Smooth muscle cell (in vitro differentiated cells): ENCODE measurements at regions not wholly inside any gene's neighbourhood (a gene's known extent, or its start where the extent isn't known, plus 50 kb on each side); places are given as distances from the start of the nearest gene placed in this dataset.

Experiments
- DNase-seq: peaks from one replicate; lab custom pipeline; 2025; ENCODE audit not compliant: unreplicated experiment; lab: John Stamatoyannopoulos, UW
- H2AFZ ChIP-seq: fragments of 200-600 bp; sonication (generic); 2 replicates; pipeline ENCODE4 v1.6.0; 2016; ENCODE audit warnings: antibody characterized with exemption, low read depth, mild to moderate bottlenecking
- H3F3A ChIP-seq: fragments of 200-600 bp; sonication (generic); 2 replicates; pipeline ENCODE4 v1.6.0; 2017; ENCODE audit warnings: antibody characterized with exemption, low read depth
- H3K27ac ChIP-seq: fragments of 200-600 bp; sonication (generic); 2 replicates; pipeline ENCODE4 v1.5.1; 2016; ENCODE audit warnings: low read depth, mild to moderate bottlenecking
- H3K27me3 ChIP-seq: fragments of 200-600 bp; sonication (generic); 2 replicates; pipeline ENCODE4 v1.6.1; 2016; ENCODE audit warnings: low read depth, mild to moderate bottlenecking
- H3K36me3 ChIP-seq: fragments of 200-600 bp; sonication (generic); 2 replicates; pipeline ENCODE4 v1.5.1; 2016; ENCODE audit warnings: low read depth
- H3K4me1 ChIP-seq: fragments of 200-600 bp; sonication (generic); 2 replicates; pipeline ENCODE4 v1.5.1; 2016; ENCODE audit warnings: low read depth
- H3K4me2 ChIP-seq: fragments of 200-600 bp; sonication (generic); 2 replicates; pipeline ENCODE4 v1.6.0; 2016; ENCODE audit warnings: mild to moderate bottlenecking
- H3K4me3 ChIP-seq: fragments of 200-600 bp; sonication (generic); 2 replicates; pipeline ENCODE4 v1.5.1; 2016; ENCODE audit warnings: mild to moderate bottlenecking
- H3K79me2 ChIP-seq: fragments of 200-600 bp; sonication (generic); 2 replicates; pipeline ENCODE4 v1.6.0; 2016; ENCODE audit warnings: low read depth, mild to moderate bottlenecking
- H3K9ac ChIP-seq: fragments of 200-600 bp; sonication (generic); 2 replicates; pipeline ENCODE4 v1.6.0; 2016; ENCODE audit warnings: low read depth
- H3K9me3 ChIP-seq: fragments of 200-600 bp; sonication (generic); replicated peaks from 2 replicates; pipeline ENCODE4 v1.5.1; 2016; ENCODE audit warnings: low read depth
- H4K20me1 ChIP-seq: fragments of 200-600 bp; sonication (generic); 2 replicates; pipeline ENCODE4 v1.6.0; 2016; ENCODE audit warnings: low read depth
- CTCF ChIP-seq: fragments of 200-600 bp; sonication (generic); IDR thresholded peaks from 2 replicates; pipeline ENCODE4 v1.5.1; 2017; ENCODE audit warnings: borderline replicate concordance, mild to moderate bottlenecking, antibody characterized with exemption; ENCODE audit not compliant: insufficient read depth, poor library complexity, severe bottlenecking
- WGBS: methylation state at CpG from one replicate; pipeline ENCODE4 v1.1.7; 2016; ENCODE audit warnings: low lambda C conversion rate; 5-methylcytosine and 5-hydroxymethylcytosine counted together

- WGBS, result 95% methylated on average over 6 of the region's 6 CpGs
- Histone ChIP-seq H3K9ac (no peak overlapping the region), H3K4me1 (no peaks in the 10 kb centered on the region), H3K79me2 (no peaks in the 10 kb centered on the region), H2AFZ (no peak overlapping the region), H3K36me3 (no peaks in the 10 kb centered on the region), H3K27ac (no peak overlapping the region), H3K4me3 (no peak overlapping the region), H4K20me1 (no peaks in the 10 kb centered on the region), H3K9me3 (no peaks in the 10 kb centered on the region), H3K4me2 (no peak overlapping the region), H3F3A (no peaks in the 10 kb centered on the region), H3K27me3 (peaks cover 2% of the 10 kb centered on the region)
- DNase-seq, result no peak
- no peak for TF ChIP-seq CTCF
Observed at GRCh38 chr16:86245895-86246294, 264.4 kb upstream of the FOXF1 start.

GRCh38 chr16:86248310-86248905 is 261.9 kb upstream of the FOXF1 start:
- no peak overlapping the region for H3K4me3 ChIP-seq
- no peak overlapping the region for H3K9ac ChIP-seq
- no peak for TF ChIP-seq CTCF
- 94% methylated on average over 9 of the region's 9 CpGs for WGBS
- no peaks in the 10 kb centered on the region for H3K36me3 ChIP-seq
- H3K27me3 ChIP-seq, result peaks cover 2% of the 10 kb centered on the region
- H3F3A ChIP-seq, result no peaks in the 10 kb centered on the region
- H3K79me2 ChIP-seq, result no peaks in the 10 kb centered on the region
- H3K9me3 ChIP-seq, result no peaks in the 10 kb centered on the region
- no peak overlapping the region for H3K4me2 ChIP-seq
- no peak overlapping the region for H3K27ac ChIP-seq
- no peak overlapping the region for H2AFZ ChIP-seq
- H3K4me1 ChIP-seq, result no peaks in the 10 kb centered on the region
- no peaks in the 10 kb centered on the region for H4K20me1 ChIP-seq
- no peak for DNase-seq

GRCh38 chr16:86249631-86250030 is 260.7 kb upstream of the FOXF1 start:
- H3K4me2 ChIP-seq, result no peak overlapping the region
- H3K36me3 ChIP-seq, result no peaks in the 10 kb centered on the region
- no peak overlapping the region for H3K4me3 ChIP-seq
- H3K4me1 ChIP-seq, result no peaks in the 10 kb centered on the region
- no peaks in the 10 kb centered on the region for H3K79me2 ChIP-seq
- no peak overlapping the region for H2AFZ ChIP-seq
- WGBS, result 93% methylated on average over 6 of the region's 6 CpGs
- H3K27me3 ChIP-seq, result peaks cover 2% of the 10 kb centered on the region
- H3K9ac ChIP-seq, result no peak overlapping the region
- no peaks in the 10 kb centered on the region for H3F3A ChIP-seq
- DNase-seq, result no peak
- H4K20me1 ChIP-seq, result no peaks in the 10 kb centered on the region
- TF ChIP-seq CTCF, result no peak
- H3K9me3 ChIP-seq, result no peaks in the 10 kb centered on the region
- no peak overlapping the region for H3K27ac ChIP-seq

GRCh38 chr16:86251682-86252081 is 258.6 kb upstream of the FOXF1 start:
- H3K36me3 ChIP-seq, result no peaks in the 10 kb centered on the region
- TF ChIP-seq CTCF, result no peak
- H3K4me1 ChIP-seq, result no peaks in the 10 kb centered on the region
- H3K9me3 ChIP-seq, result no peaks in the 10 kb centered on the region
- H2AFZ ChIP-seq, result no peak overlapping the region
- H3K9ac ChIP-seq, result no peak overlapping the region
- WGBS, result 64% methylated on average over 9 of the region's 9 CpGs
- H3F3A ChIP-seq, result no peaks in the 10 kb centered on the region
- no peak overlapping the region for H3K4me3 ChIP-seq
- H3K27me3 ChIP-seq, result peaks cover 2% of the 10 kb centered on the region
- no peak overlapping the region for H3K27ac ChIP-seq
- H4K20me1 ChIP-seq, result no peaks in the 10 kb centered on the region
- no peak overlapping the region for H3K4me2 ChIP-seq
- no peaks in the 10 kb centered on the region for H3K79me2 ChIP-seq
- no peak for DNase-seq
